ENCODE measurements at regions not wholly inside any gene's neighbourhood (a gene's known extent, or its start where the extent isn't known, plus 50 kb on each side); places are given as distances from the start of the nearest gene placed in this dataset.

GRCh38 chr16:85281181-85281580, 168.9 kb upstream of the CIBAR2 start:
- TF ChIP-seq CTCF (IDR thresholded peaks at IDR 0.05) (no peak), EP300 (IDR thresholded peaks at IDR 0.05) (no peak)
